ENCODE measurements at regions not wholly inside any gene's neighbourhood (a gene's known extent, or its start where the extent isn't known, plus 50 kb on each side); places are given as distances from the start of the nearest gene placed in this dataset.

GRCh38 chr4:182971702-182972101, 54.5 kb upstream of the DCTD start:
- DNase-seq (ENCODE audit: low read depth): no peak

- DNase-seq (ENCODE audit: low read depth): no peak
Observed at GRCh38 chr4:182969651-182970279, 52.6 kb upstream of the DCTD start.

- no peak for DNase-seq (ENCODE audit: low read depth)
Observed at GRCh38 chr4:182968917-182969650, 51.9 kb upstream of the DCTD start.

GRCh38 chr4:182967403-182967802, 50.2 kb upstream of the DCTD start:
- no peak for DNase-seq (ENCODE audit: low read depth)

Measured in non-pigmented ciliary epithelial cell (primary cell).